WTC11 (cell line): ENCODE measurements at regions not wholly inside any gene's neighbourhood (a gene's known extent, or its start where the extent isn't known, plus 50 kb on each side); places are given as distances from the start of the nearest gene placed in this dataset.
"Not testable (repeated sequence)": the region's sequence is repeated elsewhere in the genome, so short reads cannot be mapped to it uniquely, and the experiment has no call there.

Experiments
- ATAC-seq: fragments of 200-7000 bp; cut with Tn5 transposase; 2 replicates; pipeline ENCODE4 v1.10.0; 2021; ENCODE audit warnings: mild to moderate bottlenecking, moderate library complexity
- CTCF ChIA-PET: fragments of 300-600 bp; sonication (Branson Sonifier 250); formaldehyde crosslinking; loops from one replicate; lab custom pipeline; 2021; ENCODE audit warnings: antibody characterized with exemption; lab: Charles Lee
- POLR2A ChIA-PET: fragments of 350-600 bp; sonication (Branson Sonifier 250); formaldehyde crosslinking; loops from one replicate; lab custom pipeline; 2021; ENCODE audit warnings: antibody characterized with exemption; lab: Charles Lee
- DNase-seq: peaks from one replicate; pipeline ENCODE4 v3.0.0; 2021; ENCODE audit warnings: low spot score
- H3K27ac Mint-ChIP-seq: 2 replicates; pipeline ENCODE4 v1.8.0; 2021; ENCODE audit warnings: mixed read lengths
- H3K27me3 Mint-ChIP-seq: 2 replicates; pipeline ENCODE4 v1.8.0; 2021; ENCODE audit warnings: low read depth, mild to moderate bottlenecking, moderate library complexity, mixed read lengths
- H3K36me3 Mint-ChIP-seq: 2 replicates; pipeline ENCODE4 v1.8.0; 2021; ENCODE audit warnings: mixed read lengths
- H3K4me1 Mint-ChIP-seq: 2 replicates; pipeline ENCODE4 v1.8.0; 2022; ENCODE audit warnings: mixed read lengths
- H3K4me3 Mint-ChIP-seq: 2 replicates; pipeline ENCODE4 v1.8.0; 2021; ENCODE audit warnings: mild to moderate bottlenecking, moderate library complexity, mixed read lengths
- H3K9me3 Mint-ChIP-seq: 2 replicates; pipeline ENCODE4 v1.8.0; 2021; ENCODE audit warnings: mixed read lengths
- CREM ChIP-seq: sonication (generic); formaldehyde crosslinking; IDR thresholded peaks from 2 replicates; pipeline ENCODE4 v1.8.1; 2022; ENCODE audit warnings: mild to moderate bottlenecking, missing genetic modification reagents, moderate library complexity
- IRF1 ChIP-seq: sonication (generic); formaldehyde crosslinking; IDR thresholded peaks from 2 replicates; pipeline ENCODE4 v1.8.0; 2023; ENCODE audit warnings: missing genetic modification reagents
- JAZF1 ChIP-seq: fragments of 250-450 bp; sonication (Bioruptor Pico); IDR thresholded peaks from 2 replicates; pipeline ENCODE4 v1.9.0; 2021; ENCODE audit warnings: moderate library complexity, mild to moderate bottlenecking, inconsistent platforms
- KAT7 ChIP-seq: sonication (generic); formaldehyde crosslinking; IDR thresholded peaks from 2 replicates; pipeline ENCODE4 v1.8.1; 2023; ENCODE audit warnings: missing genetic modification reagents, mild to moderate bottlenecking, borderline replicate concordance
- NFATC4 ChIP-seq: fragments of 250-450 bp; sonication (Bioruptor Pico); IDR thresholded peaks from 2 replicates; pipeline ENCODE4 v1.9.0; 2021; ENCODE audit warnings: mild to moderate bottlenecking
- SMAD3 ChIP-seq: sonication (generic); formaldehyde crosslinking; IDR thresholded peaks from 2 replicates; pipeline ENCODE4 v1.8.0; 2022; ENCODE audit warnings: missing genetic modification reagents, mild to moderate bottlenecking, borderline replicate concordance
- ZNF232 ChIP-seq: sonication (generic); formaldehyde crosslinking; IDR thresholded peaks from 2 replicates; pipeline ENCODE4 v1.8.0; 2022; ENCODE audit warnings: mild to moderate bottlenecking, missing genetic modification reagents
- ZNF281 ChIP-seq: sonication (generic); formaldehyde crosslinking; IDR thresholded peaks from 2 replicates; pipeline ENCODE4 v1.8.0; 2023; ENCODE audit warnings: mild to moderate bottlenecking, missing genetic modification reagents
- ZNF396 ChIP-seq: fragments of 250-450 bp; sonication (Bioruptor Pico); IDR thresholded peaks from 2 replicates; pipeline ENCODE4 v1.8.0; 2021; ENCODE audit warnings: mild to moderate bottlenecking, moderate library complexity, borderline replicate concordance
- ZNF532 ChIP-seq: fragments of 250-450 bp; sonication (Bioruptor Pico); IDR thresholded peaks from 2 replicates; pipeline ENCODE4 v1.9.0; 2021; ENCODE audit warnings: mild to moderate bottlenecking, borderline replicate concordance
- ZSCAN18 ChIP-seq: fragments of 250-450 bp; sonication (Bioruptor Pico); IDR thresholded peaks from 2 replicates; pipeline ENCODE4 v2.1.2; 2022; ENCODE audit warnings: mild to moderate bottlenecking, moderate library complexity

- Mint-ChIP-seq H3K4me3 (no peak overlapping the region), H3K4me1 (peaks cover 40% of the 10 kb centered on the region), H3K36me3 (no peaks in the 10 kb centered on the region), H3K27ac (no peak overlapping the region), H3K9me3 (peaks cover 3% of the 10 kb centered on the region), H3K27me3 (no peaks in the 10 kb centered on the region)
- ATAC-seq = no peak
- CTCF ChIA-PET = no interaction called here
- POLR2A ChIA-PET = no interaction called here
- DNase-seq = no peak
- no peak for TF ChIP-seq NFATC4
- no peak for TF ChIP-seq SMAD3 (CRISPR knock-in tag)
- no peak for TF ChIP-seq KAT7 (CRISPR knock-in tag)
- TF ChIP-seq ZSCAN18 = no peak
- TF ChIP-seq IRF1 = no peak
- no peak for TF ChIP-seq CREM (CRISPR knock-in tag)
- TF ChIP-seq ZNF532 (CRISPR knock-in tag) = no peak
- TF ChIP-seq JAZF1 (CRISPR knock-in tag) = no peak
- TF ChIP-seq ZNF281 (CRISPR knock-in tag) = no peak
- TF ChIP-seq ZNF396 (CRISPR knock-in tag) = no peak
Observed at GRCh38 chr4:159027535-159027934, 75.3 kb upstream of the RAPGEF2 start.

- H3K36me3 Mint-ChIP-seq = no peaks in the 10 kb centered on the region
- H3K27me3 Mint-ChIP-seq = no peaks in the 10 kb centered on the region
- H3K4me1 Mint-ChIP-seq = peaks cover 31% of the 10 kb centered on the region
- DNase-seq (no peak), ATAC-seq (no peak)
- H3K27ac Mint-ChIP-seq = no peak overlapping the region
- TF ChIP-seq ZNF281 (CRISPR knock-in tag) (no peak), JAZF1 (CRISPR knock-in tag) (no peak), ZNF232 (no peak)
- ChIA-PET CTCF (no interaction called here), POLR2A (no interaction called here)
- peaks cover 3% of the 10 kb centered on the region for H3K9me3 Mint-ChIP-seq
- H3K4me3 Mint-ChIP-seq = no peak overlapping the region
Observed at GRCh38 chr4:159029481-159029880, 73.4 kb upstream of the RAPGEF2 start.

GRCh38 chr4:159030297-159030696 lies 72.6 kb upstream of the RAPGEF2 start:
- H3K9me3 Mint-ChIP-seq = not testable (repeated sequence)

More at GRCh38 chr4:159030297-159030696, 72.6 kb upstream of the RAPGEF2 start:
- CTCF ChIA-PET, H3K4me3 Mint-ChIP-seq, H3K36me3 Mint-ChIP-seq, DNase-seq, H3K27ac Mint-ChIP-seq, H3K27me3 Mint-ChIP-seq, POLR2A ChIA-PET, ATAC-seq: not testable (repeated sequence)
- peaks cover 28% of the 10 kb centered on the region for H3K4me1 Mint-ChIP-seq
